ENCODE measurements at regions not wholly inside any gene's neighbourhood (a gene's known extent, or its start where the extent isn't known, plus 50 kb on each side); places are given as distances from the start of the nearest gene placed in this dataset.

- no peak for TF ChIP-seq POLR2AphosphoS5 (IDR thresholded peaks at IDR 0.05; ENCODE audit: low read depth, low read length)
- no peak for TF ChIP-seq REST (IDR thresholded peaks at IDR 0.05; ENCODE audit: insufficient read depth in 1 of 2, low read depth in 2 of 2, low read length in 2 of 2)
- no peak for TF ChIP-seq TAF1 (IDR thresholded peaks at IDR 0.05; ENCODE audit: borderline replicate concordance, insufficient read depth, low read length)
- TF ChIP-seq SIN3A (IDR thresholded peaks at IDR 0.05; ENCODE audit: borderline replicate concordance, insufficient read depth, low read length): no peak
- no peak for TF ChIP-seq FOXP2 (optimal IDR thresholded peaks at IDR 0.05; ENCODE audit: borderline replicate concordance, extremely low read depth, extremely low read length, insufficient read depth)
Observed at GRCh38 chr18:70452501-70452900, 163.7 kb downstream of the SOCS6 start.

- no peak for TF ChIP-seq TAF1 (IDR thresholded peaks at IDR 0.05; ENCODE audit: borderline replicate concordance, insufficient read depth, low read length)
- TF ChIP-seq POLR2AphosphoS5 (IDR thresholded peaks at IDR 0.05; ENCODE audit: low read depth, low read length): no peak
- TF ChIP-seq FOXP2 (optimal IDR thresholded peaks at IDR 0.05; ENCODE audit: borderline replicate concordance, extremely low read depth, extremely low read length, insufficient read depth): no peak
- no peak for TF ChIP-seq SIN3A (IDR thresholded peaks at IDR 0.05; ENCODE audit: borderline replicate concordance, insufficient read depth, low read length)
- TF ChIP-seq REST (IDR thresholded peaks at IDR 0.05; ENCODE audit: insufficient read depth in 1 of 2, low read depth in 2 of 2, low read length in 2 of 2): no peak
Observed at GRCh38 chr18:70450426-70451253, 161.8 kb downstream of the SOCS6 start.

GRCh38 chr18:70448588-70448987, 159.7 kb downstream of the SOCS6 start:
- TF ChIP-seq FOXP2 (optimal IDR thresholded peaks at IDR 0.05; ENCODE audit: borderline replicate concordance, extremely low read depth, extremely low read length, insufficient read depth) (no peak), TAF1 (IDR thresholded peaks at IDR 0.05; ENCODE audit: borderline replicate concordance, insufficient read depth, low read length) (no peak), REST (IDR thresholded peaks at IDR 0.05; ENCODE audit: insufficient read depth in 1 of 2, low read depth in 2 of 2, low read length in 2 of 2) (no peak), POLR2AphosphoS5 (IDR thresholded peaks at IDR 0.05; ENCODE audit: low read depth, low read length) (no peak), SIN3A (IDR thresholded peaks at IDR 0.05; ENCODE audit: borderline replicate concordance, insufficient read depth, low read length) (no peak)

- TF ChIP-seq FOXP2 (optimal IDR thresholded peaks at IDR 0.05; ENCODE audit: borderline replicate concordance, extremely low read depth, extremely low read length, insufficient read depth) (no peak), REST (IDR thresholded peaks at IDR 0.05; ENCODE audit: insufficient read depth in 1 of 2, low read depth in 2 of 2, low read length in 2 of 2) (no peak)
Observed at GRCh38 chr18:70446063-70446462, 157.2 kb downstream of the SOCS6 start.

Measured in PFSK-1 (cell line).